HTR-8/SVneo (cell line): ENCODE measurements at regions not wholly inside any gene's neighbourhood (a gene's known extent, or its start where the extent isn't known, plus 50 kb on each side); places are given as distances from the start of the nearest gene placed in this dataset.

Experiments
- DNase-seq: peaks from one replicate; pipeline ENCODE4 v3.0.0; 2011; ENCODE audit warnings: low spot score, mixed read lengths; ENCODE audit not compliant: insufficient read length
- FAIRE-seq: peaks from 2 replicates; lab custom pipeline; 2011; peaks lifted over from hg19 to GRCh38; lab: Jason Lieb, UNC

GRCh38 chr2:225164401-225165050 lies 122.3 kb upstream of the DOCK10 start:
- FAIRE-seq, result no peak
- DNase-seq, result no peak

- FAIRE-seq (no peak), DNase-seq (no peak)
These were observed 116.1 kb upstream of the DOCK10 start for GRCh38 chr2:225158360-225158759.

- no peak for DNase-seq
- no peak for FAIRE-seq
These were observed 114.7 kb upstream of the DOCK10 start for GRCh38 chr2:225156853-225157451.

- DNase-seq (no peak), FAIRE-seq (no peak)
These were observed 98.5 kb upstream of the DOCK10 start for GRCh38 chr2:225140723-225141122.

- FAIRE-seq, result no peak
- DNase-seq, result no peak
These were observed 95.7 kb upstream of the DOCK10 start for GRCh38 chr2:225137971-225138370.

- no peak for DNase-seq
- no peak for FAIRE-seq
These were observed 94.3 kb upstream of the DOCK10 start for GRCh38 chr2:225136552-225136951.

GRCh38 chr2:225131898-225132297 lies 89.6 kb upstream of the DOCK10 start:
- DNase-seq (no peak), FAIRE-seq (no peak)

- no peak for DNase-seq
- no peak for FAIRE-seq
These were observed 87.8 kb upstream of the DOCK10 start for GRCh38 chr2:225130093-225130492.

- FAIRE-seq (no peak), DNase-seq (no peak)
These were observed 82.2 kb upstream of the DOCK10 start for GRCh38 chr2:225124311-225125017.

GRCh38 chr2:225122583-225123486 lies 80.6 kb upstream of the DOCK10 start:
- FAIRE-seq, result no peak
- DNase-seq, result no peak

GRCh38 chr2:225122007-225122406 lies 79.7 kb upstream of the DOCK10 start:
- FAIRE-seq (no peak), DNase-seq (no peak)

GRCh38 chr2:225120186-225120585 lies 77.9 kb upstream of the DOCK10 start:
- DNase-seq (no peak), FAIRE-seq (no peak)

GRCh38 chr2:225117051-225117716 lies 74.9 kb upstream of the DOCK10 start:
- no peak for DNase-seq

GRCh38 chr2:225114786-225115323 lies 72.6 kb upstream of the DOCK10 start:
- no peak for FAIRE-seq
- no peak for DNase-seq

More at GRCh38 chr2:225117051-225117716, 74.9 kb upstream of the DOCK10 start:
- FAIRE-seq, result no peak

- FAIRE-seq (no peak), DNase-seq (no peak)
These were observed 71.2 kb upstream of the DOCK10 start for GRCh38 chr2:225113371-225114015.

- no peak for DNase-seq
- FAIRE-seq, result no peak
These were observed 70.3 kb upstream of the DOCK10 start for GRCh38 chr2:225112362-225113126.

GRCh38 chr2:225108805-225109204 lies 66.5 kb upstream of the DOCK10 start:
- FAIRE-seq, result no peak

GRCh38 chr2:225104971-225105370 lies 62.7 kb upstream of the DOCK10 start:
- DNase-seq (no peak), FAIRE-seq (no peak)

More at GRCh38 chr2:225108805-225109204, 66.5 kb upstream of the DOCK10 start:
- no peak for DNase-seq
